HL-60/S4 (cell line): ENCODE measurements at regions not wholly inside any gene's neighbourhood (a gene's known extent, or its start where the extent isn't known, plus 50 kb on each side); places are given as distances from the start of the nearest gene placed in this dataset.

ENCODE experiments used
- in situ Hi-C: fragments of 300-500 bp; cut with MboI; formaldehyde crosslinking; loops from 2 replicates; pipeline ENCODE4 v1.14.3; 2022; ENCODE audit warnings: low sequenced_read_pairs

- in situ Hi-C loops: loop anchor here (10.0 to 25.0 kb wide), 2 partner anchors 125 to 273 kb away; no protein-coding TSS in a partner anchor
Observed at GRCh38 chr5:36739751-36740221, 133.4 kb downstream of the SLC1A3 start.

DNA sequence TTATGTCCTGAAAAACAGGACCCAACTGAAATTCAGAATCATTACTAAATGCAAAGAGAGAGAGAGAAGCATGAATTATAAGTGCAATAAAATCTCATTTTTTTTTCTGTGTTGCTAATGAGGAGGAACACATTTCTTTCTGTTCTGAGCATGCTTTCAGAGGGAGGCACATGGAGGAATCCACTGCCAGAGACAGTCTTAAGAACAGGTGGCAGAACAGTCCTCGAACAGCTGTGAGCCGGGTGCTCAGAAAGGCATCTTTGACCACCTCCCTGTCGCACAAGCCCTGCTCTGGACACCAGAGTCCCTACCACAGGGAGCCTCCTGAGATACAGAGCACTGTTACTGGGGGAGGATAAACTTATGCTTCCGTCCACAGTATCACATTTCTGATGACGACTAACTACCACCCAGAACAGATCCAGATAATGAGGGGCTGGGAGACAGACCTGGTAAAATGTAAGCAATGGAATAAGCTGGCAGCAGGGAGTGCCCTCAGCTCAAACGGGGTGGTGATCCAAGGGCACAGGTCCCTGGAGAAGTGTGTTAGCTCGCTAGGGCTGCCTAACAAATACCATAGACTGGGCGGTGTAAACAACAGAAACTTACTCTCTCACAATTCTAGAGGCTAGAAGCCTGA lies 134.0 kb downstream of the SLC1A3 start:
- in situ Hi-C loops: loop anchor here (10.0 to 25.0 kb wide), 2 partner anchors 124 to 272 kb away; no protein-coding TSS in a partner anchor

- in situ Hi-C loops: loop anchor here (10.0 to 25.0 kb wide), 2 partner anchors 124 to 271 kb away; no protein-coding TSS in a partner anchor
Observed at GRCh38 chr5:36741128-36741527, 134.7 kb downstream of the SLC1A3 start.

GRCh38 chr5:36743891-36744772 lies 132.4 kb upstream of the NIPBL start:
- in situ Hi-C loops: loop anchor here (10.0 to 25.0 kb wide), 2 partner anchors 121 to 268 kb away; no protein-coding TSS in a partner anchor

DNA sequence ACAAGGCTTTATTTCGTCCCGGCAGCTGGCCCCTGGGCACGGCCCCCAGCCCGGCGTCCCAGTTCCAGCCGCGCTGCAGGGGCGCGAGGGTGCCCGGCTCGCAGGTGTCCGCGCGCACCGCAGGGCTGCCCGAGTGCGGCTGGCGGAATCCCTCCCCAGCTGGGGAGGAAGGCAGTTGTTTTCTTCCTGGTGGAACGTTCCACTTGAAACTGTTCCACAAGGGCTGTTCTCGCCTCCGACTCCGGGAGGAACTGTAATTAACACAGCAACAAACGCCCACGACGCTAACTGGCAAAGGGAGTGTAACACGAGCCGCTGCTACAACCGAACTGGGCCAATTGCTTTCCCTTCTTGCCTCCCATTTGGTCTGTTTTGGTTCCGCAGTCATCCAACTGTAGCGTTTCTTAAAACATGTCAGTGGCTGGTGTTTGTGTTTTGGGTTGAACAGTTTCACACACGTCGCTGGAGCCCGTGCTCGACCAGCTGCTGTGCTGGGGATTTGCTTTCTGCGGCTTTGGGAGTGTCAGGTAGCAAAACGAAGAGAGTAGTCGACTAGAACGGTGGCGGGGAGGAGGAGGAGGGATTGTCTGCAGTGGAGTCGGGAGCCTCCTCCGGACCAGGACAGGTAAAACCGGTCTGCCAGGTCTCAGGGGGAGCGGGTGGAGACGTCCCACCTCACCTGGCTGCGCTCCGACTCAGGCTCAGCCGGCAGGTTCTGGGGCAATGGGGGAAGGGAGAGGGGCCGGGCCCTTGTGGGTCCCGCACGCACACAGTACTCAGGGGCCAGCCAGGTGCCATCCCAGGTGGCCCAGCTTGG lies 131.6 kb upstream of the NIPBL start:
- in situ Hi-C loops: loop anchor here (10.0 to 25.0 kb wide), 2 partner anchors 120 to 267 kb away; no protein-coding TSS in a partner anchor

DNA sequence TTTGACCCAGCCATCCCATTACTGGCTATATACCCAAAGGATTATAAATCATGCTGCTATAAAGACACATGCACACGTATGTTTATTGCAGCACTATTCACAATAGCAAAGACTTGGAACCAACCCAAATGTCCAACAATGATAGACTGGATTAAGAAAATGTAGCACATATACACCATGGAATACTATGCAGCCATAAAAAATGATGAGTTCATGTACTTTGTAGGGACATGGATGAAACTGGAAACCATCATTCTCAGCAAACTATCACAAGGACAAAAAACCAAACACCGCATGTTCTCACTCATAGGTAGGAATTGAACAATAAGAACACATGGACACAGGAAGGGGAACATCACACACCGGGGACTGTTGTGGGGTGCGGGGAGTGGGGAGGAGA lies 128.8 kb upstream of the NIPBL start:
- in situ Hi-C loops: loop anchor here (10.0 to 25.0 kb wide), 2 partner anchors 117 to 265 kb away; no protein-coding TSS in a partner anchor

- in situ Hi-C loops: no loop called here
Observed at GRCh38 chr5:36751886-36752285, 124.7 kb upstream of the NIPBL start.

- in situ Hi-C loops: no loop called here
Observed at GRCh38 chr5:36755342-36755741, 121.2 kb upstream of the NIPBL start.

GRCh38 chr5:36755920-36756488 lies 120.6 kb upstream of the NIPBL start:
- in situ Hi-C loops: no loop called here

DNA sequence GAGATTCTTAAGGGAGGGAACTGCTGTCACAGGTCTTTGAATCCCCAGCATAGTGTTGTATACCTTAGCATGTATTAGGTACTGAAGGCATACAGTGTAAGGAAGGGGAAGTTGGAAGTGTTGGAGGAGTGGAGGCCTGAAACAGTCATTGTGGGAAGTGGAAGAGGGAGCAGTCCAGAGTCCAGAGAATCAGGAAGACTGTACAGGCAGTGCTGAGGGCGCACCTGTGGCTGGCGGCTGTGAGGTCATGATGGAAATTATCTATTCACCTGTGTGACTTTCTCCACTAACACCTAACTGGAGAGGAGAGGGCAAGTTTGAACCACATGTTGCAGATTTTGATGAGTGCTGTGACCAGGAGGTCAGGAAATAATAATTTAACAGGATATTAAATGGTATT lies 119.7 kb upstream of the NIPBL start:
- in situ Hi-C loops: no loop called here

- in situ Hi-C loops: no loop called here
Observed at GRCh38 chr5:36759117-36759516, 117.5 kb upstream of the NIPBL start.

GRCh38 chr5:36763454-36763853 lies 113.1 kb upstream of the NIPBL start:
- in situ Hi-C loops: no loop called here

DNA sequence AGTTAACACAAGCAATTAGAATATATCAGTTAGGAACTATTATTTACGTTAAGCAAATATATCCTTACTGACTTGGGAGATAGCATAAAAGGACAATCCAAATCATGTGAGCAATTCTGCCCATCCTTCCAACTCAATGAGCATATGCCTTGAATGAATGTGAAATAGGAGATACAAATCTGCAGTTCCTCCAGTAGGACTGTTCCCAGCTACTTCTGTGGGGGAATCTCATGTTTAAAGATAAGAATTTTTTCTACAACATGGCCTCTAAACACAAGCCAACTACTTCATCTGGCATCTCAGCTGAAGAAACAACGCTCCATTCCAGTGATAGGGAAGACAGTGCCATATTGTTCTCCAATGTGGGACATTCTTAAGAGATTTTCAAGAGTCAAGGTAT lies 110.7 kb upstream of the NIPBL start:
- in situ Hi-C loops: no loop called here

DNA sequence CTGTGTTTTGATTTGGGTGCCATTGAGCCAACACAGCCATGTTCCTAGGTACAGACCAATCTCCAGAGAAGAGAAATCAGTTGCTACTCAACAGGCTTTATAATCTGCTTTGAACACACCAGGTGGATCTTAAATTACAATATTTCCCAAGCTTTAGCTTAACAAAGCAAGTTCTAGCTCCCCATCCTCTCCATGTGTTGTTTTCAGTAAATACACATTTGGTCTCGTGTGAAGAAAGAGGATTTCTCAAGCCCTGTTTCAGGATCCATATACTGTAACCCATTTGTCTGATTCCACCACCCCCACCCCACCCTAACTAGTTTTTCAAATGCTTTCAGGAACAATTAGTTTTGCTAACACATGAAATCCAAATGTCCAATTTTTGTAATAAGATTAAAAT lies 109.6 kb upstream of the NIPBL start:
- in situ Hi-C loops: no loop called here

DNA sequence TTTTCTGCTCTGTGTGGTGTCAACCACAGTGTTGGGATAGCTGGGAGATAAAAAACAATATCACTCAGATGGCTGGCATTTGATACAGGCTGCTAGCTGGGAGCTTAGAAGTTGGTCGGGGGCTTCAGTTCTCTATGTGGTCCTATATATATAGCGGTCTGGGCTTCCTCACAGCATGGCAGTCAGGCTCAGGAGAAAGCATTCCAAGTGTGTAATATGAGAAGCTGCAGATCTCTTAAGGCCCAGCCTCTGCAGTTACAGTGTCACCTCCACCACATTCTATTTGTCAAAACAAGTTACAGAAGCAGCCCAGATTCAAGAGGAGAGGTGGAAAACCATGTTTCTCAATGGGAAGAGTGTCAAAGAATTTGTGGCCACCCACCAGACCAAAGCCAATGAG lies 108.1 kb upstream of the NIPBL start:
- in situ Hi-C loops: no loop called here

DNA sequence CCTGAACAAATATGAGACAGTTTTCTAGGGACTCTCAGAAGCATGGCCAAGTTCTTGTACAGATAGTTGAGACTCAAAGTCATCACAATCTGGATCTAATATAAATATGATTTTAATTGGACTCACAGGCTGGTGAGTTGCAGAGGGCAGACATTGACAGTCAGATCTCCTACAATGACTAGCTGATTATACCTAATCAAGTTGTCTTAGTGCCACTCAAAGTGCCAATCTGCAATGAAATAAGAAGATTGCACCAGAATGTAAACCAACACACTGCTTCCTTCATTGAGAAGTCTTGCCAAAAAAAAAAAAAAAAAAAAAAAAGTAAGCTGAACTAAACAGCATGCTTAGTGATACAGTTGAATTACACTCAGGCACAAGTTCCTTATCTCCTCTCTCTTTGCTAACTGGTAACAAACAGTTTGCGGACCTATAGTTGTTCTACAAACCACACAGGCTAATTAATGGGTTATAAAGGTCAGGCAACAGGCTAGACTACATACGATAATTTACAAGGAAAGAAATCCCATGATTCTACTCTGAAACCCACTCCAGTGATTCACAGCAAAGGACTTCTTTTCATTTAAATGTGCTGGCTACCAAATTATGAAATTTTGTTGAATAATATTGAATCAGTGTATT lies 107.3 kb upstream of the NIPBL start:
- in situ Hi-C loops: no loop called here

- in situ Hi-C loops: no loop called here
Observed at GRCh38 chr5:36770125-36770524, 106.4 kb upstream of the NIPBL start.

GRCh38 chr5:36772276-36773140 lies 104.1 kb upstream of the NIPBL start:
- in situ Hi-C loops: no loop called here

DNA sequence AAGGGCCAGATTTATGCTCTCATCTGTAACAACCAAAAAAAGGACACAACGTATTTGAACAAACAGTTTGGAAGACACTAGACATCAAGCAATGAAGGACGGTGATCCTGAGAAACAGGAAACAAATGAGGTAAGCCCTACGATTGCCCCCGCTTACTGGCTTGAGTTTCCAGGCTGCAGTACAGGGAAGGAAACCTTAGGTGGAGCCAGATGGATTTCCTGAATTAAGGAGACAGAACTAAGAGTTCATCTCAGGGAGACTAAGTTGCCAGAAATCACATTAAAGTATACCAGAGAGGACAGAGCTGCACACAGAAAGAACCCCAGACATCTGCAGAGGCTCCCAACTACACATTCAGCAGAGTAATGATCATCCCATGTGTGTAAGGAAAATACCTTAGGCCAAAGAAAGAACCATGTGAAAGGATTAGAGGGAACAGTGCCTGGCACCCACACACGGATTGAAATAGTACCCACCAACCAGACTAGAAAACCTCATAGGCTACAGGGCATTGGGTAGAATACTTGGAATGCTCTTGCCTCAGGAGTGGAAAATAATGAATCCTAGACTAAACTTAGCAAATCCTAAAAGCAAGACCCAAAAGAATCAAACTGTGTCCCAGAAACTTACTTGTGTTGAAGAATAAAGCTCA lies 99.3 kb upstream of the NIPBL start:
- in situ Hi-C loops: no loop called here
